ENCODE measurements at regions not wholly inside any gene's neighbourhood (a gene's known extent, or its start where the extent isn't known, plus 50 kb on each side); places are given as distances from the start of the nearest gene placed in this dataset.

DNA sequence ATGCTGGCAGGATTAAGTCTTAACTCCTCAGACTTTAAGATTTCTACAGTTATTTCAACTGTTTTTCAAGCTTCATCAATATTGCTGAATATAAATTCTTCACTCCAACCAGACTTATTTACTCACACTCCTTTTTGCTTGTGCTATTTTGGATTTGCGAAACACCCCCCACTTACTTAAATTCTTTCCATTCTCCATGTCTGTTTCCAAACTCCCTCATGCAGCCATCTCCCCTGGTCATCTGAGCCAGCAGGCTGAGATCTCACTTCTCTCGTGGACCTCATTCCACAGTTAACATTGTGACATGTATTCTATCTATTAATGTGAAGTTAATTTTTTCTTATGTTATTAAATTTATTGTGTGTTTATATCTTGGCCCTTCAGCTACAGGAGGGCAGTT lies 188.9 kb upstream of the HDAC9 start:
- no peak overlapping the region for H3K27ac ChIP-seq
- TF ChIP-seq CTCF (conservative IDR thresholded peaks at IDR 0.05) = no peak

DNA sequence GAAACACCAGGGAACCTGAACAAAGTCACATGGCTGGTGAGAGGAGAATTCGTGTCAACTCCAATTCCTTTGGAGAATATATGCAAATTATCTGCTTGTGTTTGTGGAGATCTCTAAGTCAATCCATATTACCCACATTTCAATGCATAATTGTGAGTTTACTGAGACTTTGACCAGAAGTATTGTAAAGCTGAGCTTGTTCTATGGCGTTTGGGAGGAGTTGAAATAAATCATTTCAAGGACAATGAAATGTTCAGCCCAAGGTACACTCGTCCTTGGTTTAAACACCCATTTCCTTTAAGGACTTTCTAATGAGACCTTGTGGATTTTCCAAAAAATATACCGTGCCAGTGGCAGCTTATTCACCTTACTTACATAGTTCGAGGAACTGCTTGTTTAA lies 186.6 kb upstream of the HDAC9 start:
- TF ChIP-seq CTCF (conservative IDR thresholded peaks at IDR 0.05) = no peak
- no peak overlapping the region for H3K27ac ChIP-seq

- TF ChIP-seq CTCF (conservative IDR thresholded peaks at IDR 0.05) = no peak
- H3K27ac ChIP-seq = no peak overlapping the region
Measured at GRCh38 chr7:18312482-18312881, 183.1 kb upstream of the HDAC9 start.

DNA sequence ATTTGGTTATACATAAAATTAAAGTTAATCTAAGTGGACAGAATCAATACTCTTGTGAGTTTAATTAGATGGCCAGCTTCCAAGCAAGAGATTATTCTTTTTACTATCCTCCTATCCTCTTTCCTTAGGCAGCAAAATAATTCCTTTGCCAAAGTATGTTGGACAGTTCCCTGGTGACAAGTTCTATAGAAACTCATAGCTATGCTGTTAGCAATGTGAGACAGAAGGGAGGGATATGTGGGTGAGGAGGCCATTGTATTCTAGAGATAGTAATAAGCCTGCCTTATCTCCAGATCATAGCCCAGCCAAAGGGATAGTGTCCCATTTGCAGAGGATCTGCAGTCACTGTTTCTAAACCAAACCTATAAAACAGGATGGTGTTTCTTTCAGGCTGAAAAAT lies 181.6 kb upstream of the HDAC9 start:
- TF ChIP-seq CTCF (conservative IDR thresholded peaks at IDR 0.05) = no peak
- peak overlapping the region; percentile 12 for H3K27ac ChIP-seq

DNA sequence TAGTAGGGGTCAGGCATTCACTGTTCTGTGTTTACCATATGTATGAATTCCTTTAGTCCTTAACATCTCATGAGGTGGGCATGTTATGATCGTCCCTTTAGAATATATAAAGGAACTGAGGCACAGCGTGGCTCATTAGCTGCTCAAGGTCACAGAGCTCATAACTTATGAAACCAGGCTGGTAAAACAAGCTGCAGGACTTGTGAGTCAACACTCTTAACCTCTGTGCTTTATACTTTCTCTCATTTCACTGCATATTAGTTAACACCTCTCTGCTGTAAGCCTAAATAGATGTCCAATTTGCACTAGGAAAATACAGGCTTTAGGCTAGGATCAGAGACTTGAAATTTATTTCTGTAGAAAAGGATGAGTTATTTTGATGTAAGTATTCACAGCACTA lies 180.3 kb upstream of the HDAC9 start:
- no peak for TF ChIP-seq CTCF (conservative IDR thresholded peaks at IDR 0.05)
- no peak overlapping the region for H3K27ac ChIP-seq

DNA sequence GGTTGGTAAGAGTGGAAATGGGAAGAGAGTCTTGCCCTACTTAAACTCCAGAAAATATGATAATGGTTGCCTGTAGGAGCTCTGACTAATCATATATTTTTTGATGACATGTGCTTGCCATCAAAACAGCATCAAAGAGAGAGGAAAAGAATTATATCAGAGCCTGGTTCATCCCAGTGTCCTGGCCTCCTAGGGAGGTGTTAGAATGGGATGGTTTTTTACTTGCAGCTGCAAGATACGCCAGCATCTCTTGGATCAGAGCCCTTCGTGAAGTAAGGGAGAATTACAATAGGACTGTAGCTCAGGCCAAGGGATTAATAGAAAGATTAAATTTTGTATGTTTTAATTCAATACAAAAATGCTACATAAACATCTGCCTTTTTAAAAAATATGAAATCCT lies 177.6 kb upstream of the HDAC9 start:
- TF ChIP-seq CTCF (conservative IDR thresholded peaks at IDR 0.05) = no peak
- H3K27ac ChIP-seq = no peak overlapping the region

DNA sequence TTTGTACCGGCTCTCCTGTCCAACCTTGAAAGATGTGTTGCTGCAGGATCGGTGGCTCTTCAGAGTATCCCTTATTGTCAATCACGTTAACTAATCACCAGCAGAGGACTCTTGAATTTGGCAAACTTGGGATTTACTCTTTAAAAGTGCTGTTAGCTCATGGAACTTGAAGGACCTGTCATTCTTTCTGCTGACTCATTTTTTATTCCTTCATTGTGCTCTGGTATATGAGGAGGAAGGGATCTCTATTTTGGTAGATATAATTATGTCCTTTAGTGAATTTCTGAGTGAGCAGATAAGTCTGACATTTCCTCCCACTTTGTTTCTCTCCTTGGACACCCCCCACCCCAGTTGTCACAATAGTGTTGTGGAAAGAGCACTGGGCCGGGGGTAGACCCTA lies 175.1 kb upstream of the HDAC9 start:
- no peak for TF ChIP-seq CTCF (conservative IDR thresholded peaks at IDR 0.05)
- H3K27ac ChIP-seq = no peak overlapping the region
